Loucy (cell line): ENCODE measurements at regions not wholly inside any gene's neighbourhood (a gene's known extent, or its start where the extent isn't known, plus 50 kb on each side); places are given as distances from the start of the nearest gene placed in this dataset.

Source experiments
- CTCF ChIP-seq: fragments of 200-600 bp; sonication (generic); conservative IDR thresholded peaks from 2 replicates; pipeline ENCODE4 v1.5.1; 2014; ENCODE audit warnings: mild to moderate bottlenecking, antibody characterized with exemption, low read length
- EZH2phosphoT487 ChIP-seq: fragments of 200-600 bp; IDR thresholded peaks from 2 replicates; pipeline ENCODE4 v1.6.1; 2018; ENCODE audit warnings: antibody characterized with exemption, mild to moderate bottlenecking, moderate library complexity, borderline replicate concordance

GRCh38 chr14:58739674-58740073 lies 101.9 kb downstream of the DACT1 start:
- no peak for TF ChIP-seq CTCF
- no peak for TF ChIP-seq EZH2phosphoT487
